ENCODE measurements at regions not wholly inside any gene's neighbourhood (a gene's known extent, or its start where the extent isn't known, plus 50 kb on each side); places are given as distances from the start of the nearest gene placed in this dataset.

DNA sequence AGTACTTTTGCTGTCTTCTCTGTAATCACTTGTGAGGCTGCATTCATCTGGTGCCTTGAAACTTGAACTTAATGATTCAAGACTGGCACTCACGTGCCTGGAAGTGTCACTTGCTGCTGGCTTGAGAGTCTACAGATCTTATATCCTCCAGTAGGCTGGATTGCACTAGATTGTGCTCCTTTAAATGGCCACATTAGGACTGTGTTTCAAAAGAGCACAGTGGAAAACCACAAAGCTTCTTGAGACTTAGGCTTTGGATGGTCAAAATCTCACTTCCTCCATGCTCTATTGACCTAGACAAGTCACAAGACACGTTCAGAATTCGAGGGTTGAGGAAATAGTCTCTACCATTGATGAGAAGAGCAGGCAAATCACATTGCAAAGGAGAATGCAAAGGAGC lies 1278.8 kb upstream of the MIR17HG start:
- in situ Hi-C loops (cut with MboI; ENCODE audit: low sequenced_read_pairs): no loop called here
- no peaks in the 10 kb centered on the region for H3K36me3 ChIP-seq (ENCODE audit: control insufficient read depth, insufficient read depth, low read length)
- CTCF ChIA-PET: interaction anchor here (0.7 kb wide), 1 partner anchor 21 kb away, joined by 3 read pairs; no protein-coding TSS in a partner anchor

More for the DNA sequence above, 1278.8 kb upstream of the MIR17HG start:
- H3K79me1 ChIP-seq (ENCODE audit: low read depth in 1 of 2, low read length in 2 of 2): no peaks in the 10 kb centered on the region
- ATAC-seq (ENCODE audit: low read depth) (no peak), DNase-seq (no peak)
- H2BK5ac ChIP-seq (ENCODE audit: low read depth, low read length, poor library complexity, severe bottlenecking): no peak overlapping the region
- dilution Hi-C loops (cut with HindIII; ENCODE audit: low sequenced_read_pairs, unreplicated experiment): no loop called here
- no peak overlapping the region for H3K23ac ChIP-seq (ENCODE audit: low read depth, low read length)
- H3K4me3 ChIP-seq (ENCODE audit: insufficient read depth, low read depth, low read length): no peak overlapping the region
- H2BK15ac ChIP-seq (ENCODE audit: low read depth, low read length): no peak overlapping the region
- no peak overlapping the region for H3K4me2 ChIP-seq (ENCODE audit: low read depth, low read length)
- H3K4ac ChIP-seq (ENCODE audit: low read depth, low read length): no peak overlapping the region
- no peak overlapping the region for H3K18ac ChIP-seq (ENCODE audit: low read depth, low read length)
- H4K8ac ChIP-seq (ENCODE audit: low read depth in 2 of 2, low read length in 2 of 2): no peak overlapping the region
- H3K4me1 ChIP-seq (ENCODE audit: control insufficient read depth, insufficient read depth, low read length): no peaks in the 10 kb centered on the region
- no peaks in the 10 kb centered on the region for H3K27me3 ChIP-seq (ENCODE audit: control insufficient read depth, insufficient read depth, low read length)
- no peak overlapping the region for H2AFZ ChIP-seq (replicated peaks; ENCODE audit: low read length, poor library complexity)
- H3K14ac ChIP-seq (replicated peaks; ENCODE audit: low read depth, low read length): no peak overlapping the region
- POLR2A ChIA-PET (ENCODE audit: unreplicated experiment): no interaction called here
- no peak overlapping the region for H4K5ac ChIP-seq (ENCODE audit: low read depth, low read length)
- H2BK120ac ChIP-seq (ENCODE audit: low read depth, low read length): no peak overlapping the region
- BruUV-seq (replicated peaks): no TSS peak
- intact Hi-C loops (cut with micrococcal nuclease): no loop called here
- H2AK5ac ChIP-seq (ENCODE audit: low read depth, low read length): no peak overlapping the region
- no peaks in the 10 kb centered on the region for H3K9me1 ChIP-seq (ENCODE audit: insufficient read depth, low read length)
- H3K27ac ChIP-seq (ENCODE audit: insufficient read depth, low read length): no peak overlapping the region
- WGBS, 2 experiments (ENCODE audit: extremely low coverage in 2 of 2, insufficient read length in 1 of 2): 0% methylated on average over 1 of the region's 3 CpGs; no CpG with 5 or more reads in 1 of the 2 experiments
- TF ChIP-seq BHLHE40 (IDR thresholded peaks at IDR 0.05; ENCODE audit: low read depth, low read length): no peak
- no peak for TF ChIP-seq RFX5 (IDR thresholded peaks at IDR 0.05; ENCODE audit: low read depth, low read length)
- no peak for TF ChIP-seq MAZ (IDR thresholded peaks at IDR 0.05; ENCODE audit: borderline replicate concordance, low read depth, low read length)
- H3K56ac ChIP-seq (ENCODE audit: extremely low read depth, insufficient read depth, low read length): no peak overlapping the region
- no peak overlapping the region for H2BK20ac ChIP-seq (ENCODE audit: low read depth, low read length)
- no peak overlapping the region for H4K91ac ChIP-seq (ENCODE audit: insufficient read depth, low read depth, low read length)
- no peak overlapping the region for H2AK9ac ChIP-seq (replicated peaks; ENCODE audit: low read depth, low read length, poor library complexity)
- H3K9ac ChIP-seq (ENCODE audit: low read depth, low read length): no peak overlapping the region
- no peaks in the 10 kb centered on the region for H4K20me1 ChIP-seq (ENCODE audit: insufficient read depth, low read length)
- H3K9me3 ChIP-seq (ENCODE audit: control insufficient read depth, insufficient read depth, low read length): no peaks in the 10 kb centered on the region; the same call in 1 of the 2 replicates

Measured in IMR-90 (cell line).